ENCODE measurements at regions not wholly inside any gene's neighbourhood (a gene's known extent, or its start where the extent isn't known, plus 50 kb on each side); places are given as distances from the start of the nearest gene placed in this dataset.

DNA sequence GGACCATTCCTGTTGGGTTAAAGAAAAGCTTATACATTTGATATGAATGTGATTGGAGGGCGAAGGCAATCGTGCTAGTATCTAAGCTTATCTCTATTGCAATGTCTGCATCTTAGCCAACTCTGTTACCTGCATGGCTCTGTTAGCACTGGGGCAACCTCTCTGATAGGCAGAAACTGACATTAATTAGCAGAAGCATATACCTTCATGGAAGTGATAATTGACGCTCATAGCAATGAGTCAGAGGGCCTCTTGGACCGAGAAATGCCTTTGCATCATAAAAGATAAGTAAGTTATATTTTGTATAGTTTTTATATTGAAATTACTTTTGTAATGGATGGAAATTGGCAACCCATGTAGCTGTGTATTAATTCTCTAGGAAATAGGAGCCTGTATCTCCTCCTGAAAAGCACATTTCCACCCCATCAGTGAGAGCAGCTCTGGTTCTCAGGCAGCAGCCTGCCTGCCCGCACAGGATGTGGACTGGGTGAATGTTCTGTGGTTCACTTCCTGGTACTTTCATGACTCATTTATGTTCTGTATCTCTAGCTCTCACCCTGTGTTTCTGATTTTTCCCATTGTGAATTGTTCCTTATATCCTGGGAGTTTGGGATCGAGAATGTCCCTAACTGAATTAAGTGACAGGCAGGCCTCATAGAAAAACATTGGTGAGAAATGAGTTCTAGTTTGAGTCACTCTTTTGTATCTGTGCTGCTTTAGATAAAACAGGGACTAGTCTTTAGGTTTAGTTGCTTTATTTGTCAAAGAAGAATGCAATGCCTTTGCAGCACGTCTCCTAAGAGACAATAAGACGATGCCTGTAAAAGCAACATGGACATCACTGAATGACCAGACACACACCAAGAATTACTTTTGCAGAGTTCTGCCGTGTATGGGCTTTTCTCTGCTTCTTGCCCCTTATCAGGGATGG, 344.9 kb downstream of the DCDC2C start:
- in situ Hi-C loops (cut with MboI; ENCODE audit: low pct_unique_long_range_greater_than_20kb, low sequenced_read_pairs, unreplicated experiment), result no loop called here
- no peak for DNase-seq (ENCODE audit: low spot score)
- TF ChIP-seq, protein P1, sequence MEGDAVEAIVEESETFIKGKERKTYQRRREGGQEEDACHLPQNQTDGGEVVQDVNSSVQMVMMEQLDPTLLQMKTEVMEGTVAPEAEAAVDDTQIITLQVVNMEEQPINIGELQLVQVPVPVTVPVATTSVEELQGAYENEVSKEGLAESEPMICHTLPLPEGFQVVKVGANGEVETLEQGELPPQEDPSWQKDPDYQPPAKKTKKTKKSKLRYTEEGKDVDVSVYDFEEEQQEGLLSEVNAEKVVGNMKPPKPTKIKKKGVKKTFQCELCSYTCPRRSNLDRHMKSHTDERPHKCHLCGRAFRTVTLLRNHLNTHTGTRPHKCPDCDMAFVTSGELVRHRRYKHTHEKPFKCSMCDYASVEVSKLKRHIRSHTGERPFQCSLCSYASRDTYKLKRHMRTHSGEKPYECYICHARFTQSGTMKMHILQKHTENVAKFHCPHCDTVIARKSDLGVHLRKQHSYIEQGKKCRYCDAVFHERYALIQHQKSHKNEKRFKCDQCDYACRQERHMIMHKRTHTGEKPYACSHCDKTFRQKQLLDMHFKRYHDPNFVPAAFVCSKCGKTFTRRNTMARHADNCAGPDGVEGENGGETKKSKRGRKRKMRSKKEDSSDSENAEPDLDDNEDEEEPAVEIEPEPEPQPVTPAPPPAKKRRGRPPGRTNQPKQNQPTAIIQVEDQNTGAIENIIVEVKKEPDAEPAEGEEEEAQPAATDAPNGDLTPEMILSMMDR (IDR thresholded peaks at IDR 0.05; ENCODE audit: extremely low read depth, insufficient read depth, missing control alignments), result no peak

GRCh38 chr2:4049463-4049862, 346.1 kb downstream of the DCDC2C start:
- in situ Hi-C loops (cut with MboI; ENCODE audit: low pct_unique_long_range_greater_than_20kb, low sequenced_read_pairs, unreplicated experiment), result no loop called here
- TF ChIP-seq, protein P1 (IDR thresholded peaks at IDR 0.05; ENCODE audit: extremely low read depth, insufficient read depth, missing control alignments), result no peak
- no peak for DNase-seq (ENCODE audit: low spot score)

- TF ChIP-seq, protein P1 (IDR thresholded peaks at IDR 0.05; ENCODE audit: extremely low read depth, insufficient read depth, missing control alignments), result peak; percentile 4
- DNase-seq (ENCODE audit: low spot score), result no peak
- in situ Hi-C loops (cut with MboI; ENCODE audit: low pct_unique_long_range_greater_than_20kb, low sequenced_read_pairs, unreplicated experiment), result no loop called here
Observed at GRCh38 chr2:4053769-4054493, 350.6 kb downstream of the DCDC2C start.

DNA sequence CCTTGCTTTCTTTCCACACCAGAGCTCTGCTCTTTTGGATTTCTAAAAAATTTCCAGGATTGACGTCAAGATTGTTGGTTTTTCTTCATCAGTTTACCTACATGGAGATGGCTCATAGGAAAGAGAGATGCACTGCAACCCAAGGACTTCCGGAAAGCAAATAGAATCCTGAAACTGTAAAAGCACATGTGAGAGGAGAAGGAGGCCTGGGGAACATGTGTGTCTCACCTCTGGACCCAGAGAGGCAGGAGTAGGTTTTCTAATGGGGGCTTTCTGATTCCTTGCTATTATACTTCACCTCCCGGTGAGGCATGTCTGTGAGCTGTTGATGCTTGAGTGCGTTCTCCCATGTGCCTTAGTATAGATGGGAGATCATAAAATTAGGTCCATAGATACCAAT, 362.8 kb downstream of the DCDC2C start:
- in situ Hi-C loops (cut with MboI; ENCODE audit: low pct_unique_long_range_greater_than_20kb, low sequenced_read_pairs, unreplicated experiment), result no loop called here
- TF ChIP-seq, protein P1 (IDR thresholded peaks at IDR 0.05; ENCODE audit: extremely low read depth, insufficient read depth, missing control alignments), result no peak
- no peak for DNase-seq (ENCODE audit: low spot score)

DNA sequence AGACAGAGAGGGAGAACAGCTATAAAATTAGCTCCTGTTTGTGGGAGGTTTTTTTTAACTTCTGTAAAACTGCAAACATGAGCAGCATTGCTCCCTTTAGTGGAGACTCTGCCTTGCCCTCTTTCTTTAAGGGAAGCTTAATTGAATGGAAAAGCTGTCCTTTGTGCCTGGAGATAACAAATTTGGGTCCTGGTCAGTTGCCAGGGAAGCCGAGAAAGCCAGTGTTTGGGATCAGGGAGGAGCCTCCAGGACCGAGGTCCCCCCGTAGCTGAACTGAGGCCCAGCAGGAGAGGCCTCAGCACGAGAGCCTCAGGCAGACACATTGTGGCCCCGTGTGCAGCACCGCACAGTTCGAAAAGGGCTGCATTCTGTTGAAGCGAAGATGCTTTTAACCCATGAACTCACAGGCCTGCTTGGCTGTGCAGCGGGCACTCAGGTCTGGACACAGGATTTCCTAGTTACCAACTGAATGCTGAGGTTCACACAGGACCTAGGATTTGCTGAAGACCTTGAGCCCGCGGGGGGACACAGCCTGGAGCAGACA, 369.7 kb downstream of the DCDC2C start:
- no peak for DNase-seq (ENCODE audit: low spot score)
- TF ChIP-seq, protein P1 (IDR thresholded peaks at IDR 0.05; ENCODE audit: extremely low read depth, insufficient read depth, missing control alignments), result no peak
- in situ Hi-C loops (cut with MboI; ENCODE audit: low pct_unique_long_range_greater_than_20kb, low sequenced_read_pairs, unreplicated experiment), result no loop called here

DNA sequence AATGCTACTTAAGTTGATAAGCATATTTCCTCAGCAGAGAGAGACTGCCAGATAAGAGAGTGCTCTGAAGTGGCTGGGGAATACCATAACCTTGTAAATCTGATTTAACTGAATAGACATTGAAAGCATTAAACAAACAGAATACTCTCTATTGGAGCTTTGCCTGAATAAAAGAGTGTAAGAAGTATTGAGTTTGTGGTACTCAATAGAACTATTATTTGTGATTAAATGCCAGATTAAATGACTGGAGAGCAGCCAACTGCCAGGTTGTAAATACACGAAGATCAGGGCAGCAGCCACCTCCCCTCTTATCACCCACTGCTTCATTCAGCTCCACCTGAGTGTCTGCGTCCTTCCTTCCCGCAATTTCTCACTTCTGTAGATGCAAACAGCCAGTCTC, 373.6 kb downstream of the DCDC2C start:
- TF ChIP-seq, protein P1 (IDR thresholded peaks at IDR 0.05; ENCODE audit: extremely low read depth, insufficient read depth, missing control alignments), result no peak
- in situ Hi-C loops (cut with MboI; ENCODE audit: low pct_unique_long_range_greater_than_20kb, low sequenced_read_pairs, unreplicated experiment), result no loop called here
- DNase-seq (ENCODE audit: low spot score), result no peak
